ENCODE measurements at regions not wholly inside any gene's neighbourhood (a gene's known extent, or its start where the extent isn't known, plus 50 kb on each side); places are given as distances from the start of the nearest gene placed in this dataset.

DNA sequence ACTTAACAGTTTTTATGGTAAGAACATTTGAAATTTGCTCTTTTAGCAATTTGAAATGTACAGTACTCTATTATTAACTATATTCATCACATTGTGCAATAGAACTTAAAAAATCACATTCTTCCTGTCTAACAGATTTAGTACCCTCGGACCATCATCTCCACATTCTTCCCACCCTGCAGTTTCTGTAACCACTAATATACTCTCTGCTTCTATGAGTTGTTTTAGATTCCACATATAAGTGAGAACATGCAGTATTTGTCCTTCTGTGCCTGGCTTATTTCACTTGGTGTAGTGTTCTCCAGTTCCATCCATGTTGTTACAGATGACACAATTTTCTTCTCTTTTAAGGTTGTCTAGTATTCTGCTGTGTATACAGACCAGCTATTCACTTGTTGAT lies 88.9 kb upstream of the SEC61G start:
- no peak for DNase-seq (ENCODE audit: low spot score)

DNA sequence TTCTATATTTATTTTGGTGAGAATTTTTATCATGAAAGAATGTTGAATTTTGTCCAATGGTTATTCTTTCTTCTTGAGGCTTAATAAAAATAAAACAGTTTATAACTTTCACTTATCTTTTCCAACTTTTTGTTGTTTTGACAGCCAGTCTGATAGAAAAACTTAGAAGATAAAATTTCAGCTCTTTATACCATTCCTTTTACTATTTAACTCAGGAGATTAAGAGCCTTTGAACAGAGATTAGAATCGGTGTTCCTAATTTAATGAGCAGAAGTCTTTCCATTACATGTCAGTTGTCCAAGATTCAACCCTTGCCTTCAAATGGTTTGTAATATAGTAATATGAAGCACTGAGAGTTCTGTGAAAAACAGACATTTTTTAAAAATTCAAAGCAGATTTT lies 97.8 kb upstream of the SEC61G start:
- no peak for DNase-seq (ENCODE audit: low spot score)

GRCh38 chr7:54857294-54857693 lies 98.3 kb upstream of the SEC61G start:
- DNase-seq (ENCODE audit: low spot score): no peak

- DNase-seq (ENCODE audit: low spot score): no peak
Measured at GRCh38 chr7:54858008-54858692, 99.1 kb upstream of the SEC61G start.

GRCh38 chr7:54859066-54859465 lies 100.1 kb upstream of the SEC61G start:
- no peak for DNase-seq (ENCODE audit: low spot score)

GRCh38 chr7:54859545-54859944 lies 100.5 kb upstream of the SEC61G start:
- DNase-seq (ENCODE audit: low spot score): no peak

DNA sequence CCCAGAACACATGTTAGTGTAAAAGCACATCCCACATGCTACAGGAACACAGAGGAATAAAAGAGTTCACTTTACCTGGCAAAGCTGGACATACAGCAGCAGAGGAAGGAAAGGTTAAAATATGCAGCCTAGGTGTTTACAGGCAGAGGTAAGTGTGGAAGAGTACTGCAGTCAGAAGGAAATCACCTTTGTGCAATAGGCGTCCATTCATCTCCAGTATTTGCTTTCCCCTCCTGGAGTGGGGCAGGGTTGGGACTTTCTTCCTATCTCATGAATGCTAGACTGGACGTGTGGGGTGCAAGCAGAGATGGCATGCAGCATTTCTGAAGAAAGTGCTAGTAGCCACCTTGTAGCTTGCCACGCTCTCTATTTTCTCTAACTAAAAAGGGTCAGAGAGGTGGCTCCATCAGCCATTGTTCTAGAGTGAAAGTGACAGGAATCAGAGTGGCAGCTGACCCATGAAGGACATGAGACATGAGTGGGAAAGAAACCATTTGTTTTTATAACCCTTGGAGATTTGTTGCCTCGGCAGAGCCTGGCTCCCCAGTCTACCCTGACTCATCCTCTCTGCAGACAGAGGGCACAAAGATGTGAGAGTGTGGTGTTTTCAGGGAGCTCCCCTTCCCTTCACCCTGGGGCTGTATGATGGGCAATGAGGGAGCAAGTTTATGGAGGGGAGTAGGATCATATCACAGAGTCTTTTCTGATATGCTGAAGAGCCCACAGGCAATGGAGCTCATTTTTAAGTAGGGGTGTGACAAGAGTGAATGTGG lies 101.2 kb upstream of the SEC61G start:
- DNase-seq (ENCODE audit: low spot score): no peak

GRCh38 chr7:54860843-54861242 lies 101.8 kb upstream of the SEC61G start:
- no peak for DNase-seq (ENCODE audit: low spot score)

- DNase-seq (ENCODE audit: low spot score): no peak
Measured at GRCh38 chr7:54864663-54865062, 105.7 kb upstream of the SEC61G start.

DNA sequence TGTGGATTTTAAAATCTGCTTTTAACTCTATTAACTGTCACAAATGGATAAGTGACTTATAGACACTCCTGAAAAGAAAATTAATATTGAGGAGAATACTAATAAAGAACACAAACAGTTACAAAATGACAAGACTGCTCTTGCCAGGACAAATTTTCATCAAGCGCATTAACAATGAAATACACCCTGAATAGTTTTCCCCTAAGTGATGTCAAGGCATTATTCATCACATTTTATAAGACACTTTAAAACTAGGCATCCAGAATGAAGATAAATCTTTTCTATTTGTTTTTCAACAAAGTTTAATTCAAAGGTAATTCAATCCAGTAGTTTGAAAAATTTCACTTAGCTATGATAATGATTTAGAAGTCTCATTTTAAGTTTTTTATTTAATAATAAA lies 110.5 kb upstream of the SEC61G start:
- DNase-seq (ENCODE audit: low spot score): no peak

DNA sequence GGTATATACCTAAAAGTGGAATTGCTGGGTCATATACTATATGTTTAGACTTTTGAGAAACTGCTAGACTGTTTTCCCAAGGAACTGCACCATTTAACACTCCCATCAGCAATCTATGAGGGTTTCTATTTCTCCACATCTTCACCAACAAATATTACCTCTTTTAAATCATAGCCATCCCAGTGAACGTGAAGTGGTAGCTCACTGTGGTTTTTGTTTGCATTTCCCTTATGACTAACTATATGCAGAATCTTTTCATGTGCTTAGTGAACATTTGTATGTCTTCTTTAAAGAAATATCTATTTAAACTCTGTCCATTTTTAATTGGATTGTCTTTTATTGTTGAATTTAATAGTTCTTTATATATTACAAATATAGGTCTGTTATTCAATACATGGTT lies 115.8 kb upstream of the SEC61G start:
- DNase-seq (ENCODE audit: low spot score): no peak

- DNase-seq (ENCODE audit: low spot score): no peak
Measured at GRCh38 chr7:54877683-54878082, 118.7 kb upstream of the SEC61G start.

DNA sequence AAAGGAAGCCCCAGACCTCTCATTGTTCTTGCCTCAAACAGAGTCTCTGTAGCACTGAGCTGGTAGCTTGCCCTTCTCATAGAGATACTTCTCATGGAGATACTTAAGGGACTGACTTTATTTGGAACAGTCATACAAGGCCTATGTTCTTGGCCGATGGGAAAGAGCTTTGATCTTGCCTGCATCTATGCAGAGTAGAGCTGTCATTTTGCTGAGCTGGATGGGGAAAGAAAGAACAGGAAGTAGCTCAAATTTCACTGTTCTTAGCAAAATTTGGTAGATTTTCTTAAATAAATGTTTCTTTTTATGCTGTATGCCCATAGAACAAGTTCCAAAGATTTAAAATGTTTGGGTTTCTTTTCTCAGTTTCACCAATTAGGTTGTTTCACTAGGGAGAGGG lies 119.3 kb upstream of the SEC61G start:
- no peak for DNase-seq (ENCODE audit: low spot score)

DNA sequence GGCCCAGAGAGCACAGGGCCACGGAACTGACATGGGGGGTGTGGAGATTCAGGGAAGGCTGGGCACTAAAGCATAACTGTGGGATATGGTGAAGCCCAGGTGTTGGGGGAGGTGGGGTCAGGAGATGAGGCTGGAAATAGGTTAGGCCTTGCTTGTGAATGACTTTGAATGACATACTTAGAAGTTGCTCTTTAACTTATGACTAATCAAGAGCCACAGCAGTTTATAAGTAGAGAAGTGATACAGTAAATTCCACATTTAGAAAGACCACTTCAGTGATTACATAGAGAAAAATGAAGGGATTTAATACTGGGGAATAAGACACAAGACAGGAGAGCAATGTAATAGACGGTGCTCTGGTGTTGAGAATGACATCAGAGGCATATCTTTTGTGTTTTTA lies 120.8 kb upstream of the SEC61G start:
- DNase-seq (ENCODE audit: low spot score): no peak

GRCh38 chr7:54880326-54880989 lies 121.4 kb upstream of the SEC61G start:
- no peak for DNase-seq (ENCODE audit: low spot score)

- no peak for DNase-seq (ENCODE audit: low spot score)
Measured at GRCh38 chr7:54881816-54882520, 123.0 kb upstream of the SEC61G start.

DNA sequence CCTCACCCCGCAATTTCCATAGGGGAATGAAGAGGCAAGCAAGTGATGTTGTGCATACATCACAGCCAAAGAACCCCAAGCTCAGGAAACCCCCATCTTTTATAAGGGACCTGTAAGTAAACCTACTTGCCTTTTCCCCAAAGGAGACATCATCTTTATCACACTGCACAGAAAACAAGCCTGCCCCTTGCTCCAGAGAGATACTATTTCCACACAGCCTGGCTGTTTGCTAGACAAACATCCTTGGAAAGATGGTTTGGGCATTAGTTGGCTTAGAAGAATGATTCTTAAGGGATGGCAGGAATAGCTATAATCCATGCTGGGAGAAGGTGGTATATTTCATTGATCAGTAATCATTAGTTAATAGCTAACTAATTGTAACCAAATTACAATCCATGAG lies 123.7 kb upstream of the SEC61G start:
- DNase-seq (ENCODE audit: low spot score): no peak

DNA sequence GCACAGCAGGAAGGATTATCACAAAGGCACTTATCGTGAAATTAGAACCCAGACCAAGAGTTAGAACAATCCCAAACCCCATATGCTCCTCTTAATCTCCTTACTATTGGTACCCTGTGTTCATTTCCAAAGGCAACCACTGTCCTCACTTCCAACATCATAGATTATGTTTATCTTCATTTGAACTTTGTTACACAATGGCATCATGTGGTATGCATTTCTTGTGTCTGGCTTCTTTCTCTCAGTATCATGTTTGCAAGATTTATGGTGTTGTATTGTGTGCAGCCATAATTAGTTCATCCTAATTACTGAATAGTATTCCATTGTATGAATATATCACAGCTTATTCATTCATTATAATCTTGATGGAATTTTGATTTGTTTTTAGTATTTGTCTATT lies 124.6 kb upstream of the SEC61G start:
- DNase-seq (ENCODE audit: low spot score): no peak

DNA sequence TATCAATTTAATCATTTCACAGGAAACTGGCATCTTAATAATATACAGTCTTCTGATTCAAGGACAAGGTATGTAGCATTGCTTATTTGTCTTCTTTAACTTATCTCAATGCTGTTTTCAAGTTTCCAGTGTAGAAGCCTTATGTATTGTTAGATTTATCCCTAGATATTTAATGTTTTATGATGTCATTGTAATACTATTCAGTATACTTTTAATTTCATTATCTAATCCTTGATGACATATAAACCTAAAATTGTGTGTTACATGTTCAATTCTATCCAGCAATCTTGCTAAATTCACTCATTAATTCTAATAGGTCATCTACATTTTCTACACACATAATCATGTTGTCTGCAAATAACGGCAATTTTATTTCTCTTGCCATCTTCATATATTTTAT lies 126.3 kb upstream of the SEC61G start:
- no peak for DNase-seq (ENCODE audit: low spot score)

- peak; percentile 50 for DNase-seq (ENCODE audit: low spot score)
Measured at GRCh38 chr7:54888067-54888733, 129.2 kb upstream of the SEC61G start.

- DNase-seq (ENCODE audit: low spot score): no peak
Measured at GRCh38 chr7:54888734-54889082, 129.7 kb upstream of the SEC61G start.

DNA sequence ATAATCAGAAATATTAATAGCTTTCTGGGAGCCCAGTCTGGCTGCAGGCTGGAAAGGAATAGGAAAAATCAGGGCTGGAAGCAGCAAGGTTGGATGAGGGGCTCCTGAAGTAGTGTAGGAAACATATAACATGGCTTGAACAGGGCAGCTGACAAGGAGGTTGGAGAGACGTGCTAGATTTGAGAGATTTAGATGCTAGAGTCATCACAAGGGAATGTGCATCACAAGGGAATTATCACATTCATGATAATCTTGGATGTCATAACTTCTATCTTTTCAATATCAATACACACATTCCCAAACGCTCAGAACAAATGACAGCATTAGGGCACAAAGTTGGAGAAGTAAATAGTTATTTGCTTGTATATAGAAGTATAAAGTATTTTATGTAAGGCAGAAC lies 120.9 kb upstream of the EGFR start:
- no peak for DNase-seq (ENCODE audit: low spot score)
